H9 (cell line): ENCODE measurements at regions not wholly inside any gene's neighbourhood (a gene's known extent, or its start where the extent isn't known, plus 50 kb on each side); places are given as distances from the start of the nearest gene placed in this dataset.
"Not testable (repeated sequence)": the region's sequence is repeated elsewhere in the genome, so short reads cannot be mapped to it uniquely, and the experiment has no call there.

Source experiments
- DNase-seq: peaks from one replicate; pipeline ENCODE4 v3.0.0-alpha.2; 2017
- H2AFZ ChIP-seq: one replicate; pipeline ENCODE4 v1.6.1; 2013; ENCODE audit warnings: mild to moderate bottlenecking, low read length, control low read depth, moderate library complexity
- H2AK5ac ChIP-seq: 2 replicates; pipeline ENCODE4 v1.6.1; 2013; ENCODE audit warnings: low read length, control low read depth, mixed read lengths; ENCODE audit not compliant: insufficient read length
- H2BK120ac ChIP-seq: one replicate; pipeline ENCODE4 v1.6.1; 2013; ENCODE audit warnings: low read depth, mild to moderate bottlenecking, low read length, control low read depth, inconsistent platforms; ENCODE audit not compliant: poor library complexity, severe bottlenecking
- H2BK12ac ChIP-seq: 2 replicates; pipeline ENCODE4 v1.6.1; 2013; ENCODE audit warnings: low read length, control low read depth, mixed read lengths, low read depth; ENCODE audit not compliant: insufficient read length
- H2BK15ac ChIP-seq: 2 replicates; pipeline ENCODE4 v1.6.1; 2013; ENCODE audit warnings: low read depth, low read length, control low read depth
- H2BK20ac ChIP-seq: one replicate; pipeline ENCODE4 v1.6.1; 2013; ENCODE audit warnings: low read depth, mild to moderate bottlenecking, low read length, control low read depth, inconsistent platforms; ENCODE audit not compliant: poor library complexity, severe bottlenecking
- H2BK5ac ChIP-seq: 2 replicates; pipeline ENCODE4 v1.6.1; 2013; ENCODE audit warnings: low read length, control low read depth, mixed read lengths; ENCODE audit not compliant: insufficient read length
- H3K14ac ChIP-seq: 2 replicates; pipeline ENCODE4 v1.6.1; 2013; ENCODE audit warnings: low read length, control low read depth; ENCODE audit not compliant: insufficient read depth
- H3K18ac ChIP-seq: 2 replicates; pipeline ENCODE4 v1.6.1; 2013; ENCODE audit warnings: low read depth, mild to moderate bottlenecking, mixed read lengths, low read length, control low read depth; ENCODE audit not compliant: insufficient read length
- H3K23ac ChIP-seq: 2 replicates; pipeline ENCODE4 v1.6.1; 2013; ENCODE audit warnings: low read length, control low read depth, mixed read lengths, low read depth; ENCODE audit not compliant: insufficient read length
- H3K23me2 ChIP-seq: 2 replicates; pipeline ENCODE4 v1.6.1; 2013; ENCODE audit warnings: low read depth, mild to moderate bottlenecking, mixed read lengths, low read length, control low read depth; ENCODE audit not compliant: insufficient read length, poor library complexity, severe bottlenecking
- H3K27ac ChIP-seq: 2 replicates; pipeline ENCODE4 v1.5.1; 2013; ENCODE audit warnings: low read length, control low read depth, mixed read lengths, low read depth; ENCODE audit not compliant: insufficient read length
- H3K27me3 ChIP-seq: 2 replicates; pipeline ENCODE4 v1.6.1; 2013; ENCODE audit warnings: low read length, control low read depth, inconsistent platforms; ENCODE audit not compliant: insufficient read depth
- H3K4ac ChIP-seq: 2 replicates; pipeline ENCODE4 v1.6.1; 2013; ENCODE audit warnings: low read depth, mild to moderate bottlenecking, control low read depth, inconsistent platforms, low read length, moderate library complexity
- H3K4me1 ChIP-seq: 2 replicates; pipeline ENCODE4 v1.6.1; 2013; ENCODE audit warnings: low read length, control low read depth, inconsistent platforms; ENCODE audit not compliant: insufficient read depth
- H3K4me2 ChIP-seq: 2 replicates; pipeline ENCODE4 v1.6.1; 2013; ENCODE audit warnings: low read length, control low read depth, mixed read lengths; ENCODE audit not compliant: insufficient read length, insufficient read depth
- H3K56ac ChIP-seq: 2 replicates; pipeline ENCODE4 v1.6.1; 2013; ENCODE audit warnings: low read depth, mild to moderate bottlenecking, mixed read lengths, low read length, control low read depth; ENCODE audit not compliant: insufficient read length
- H3K79me1 ChIP-seq: 2 replicates; pipeline ENCODE4 v1.6.1; 2013; ENCODE audit warnings: low read depth, mild to moderate bottlenecking, moderate library complexity, low read length, control low read depth, inconsistent platforms; ENCODE audit not compliant: insufficient read depth, poor library complexity, severe bottlenecking
- H3K79me2 ChIP-seq: 2 replicates; pipeline ENCODE4 v1.6.1; 2013; ENCODE audit warnings: low read length, control low read depth, inconsistent platforms; ENCODE audit not compliant: insufficient read depth
- H3K9ac ChIP-seq: 2 replicates; pipeline ENCODE4 v1.6.1; 2013; ENCODE audit warnings: low read length, control low read depth, mixed read lengths; ENCODE audit not compliant: insufficient read length; ENCODE audit errors: extremely low read depth
- H3K9me3 ChIP-seq: one replicate; pipeline ENCODE4 v1.6.1; 2013; ENCODE audit warnings: low read depth, low read length, inconsistent platforms; ENCODE audit not compliant: control insufficient read depth
- H3T11ph ChIP-seq: one replicate; pipeline ENCODE4 v1.6.1; 2013; ENCODE audit warnings: mild to moderate bottlenecking, low read length, control low read depth, inconsistent platforms
- H4K20me1 ChIP-seq: one replicate; pipeline ENCODE4 v1.6.1; 2013; ENCODE audit not compliant: control insufficient read depth, insufficient read length, insufficient read depth
- H4K5ac ChIP-seq: 2 replicates; pipeline ENCODE4 v1.6.1; 2013; ENCODE audit warnings: low read depth, mild to moderate bottlenecking, mixed read lengths, low read length, control low read depth; ENCODE audit not compliant: insufficient read length
- H4K8ac ChIP-seq: replicated peaks from 2 replicates; pipeline ENCODE4 v1.6.1; 2013; ENCODE audit warnings: low read length, control low read depth, mixed read lengths, low read depth; ENCODE audit not compliant: insufficient read length
- H4K91ac ChIP-seq: 2 replicates; pipeline ENCODE4 v1.6.1; 2013; ENCODE audit warnings: low read depth, mild to moderate bottlenecking, moderate library complexity, mixed read lengths, low read length, control low read depth; ENCODE audit not compliant: insufficient read length
- H3K27ac Mint-ChIP-seq, 3 experiments: 2 replicates in 2 of 3; 3 replicates in 1 of 3; pipeline ENCODE4 v1.8.0; 2020 to 2021; ENCODE audit warnings: mixed read lengths in 3 of 3, mild to moderate bottlenecking in 1 of 3, moderate library complexity in 1 of 3
- H3K27me3 Mint-ChIP-seq: 2 replicates; pipeline ENCODE4 v1.8.0; 2021; ENCODE audit warnings: low read depth, mild to moderate bottlenecking, moderate library complexity, mixed read lengths
- H3K36me3 Mint-ChIP-seq, 3 experiments: 2 replicates in 2 of 3; 3 replicates in 1 of 3; pipeline ENCODE4 v1.8.0; 2020 to 2021; ENCODE audit warnings: low read depth in 3 of 3, mixed read lengths in 3 of 3; ENCODE audit not compliant: insufficient read depth in 1 of 3
- H3K4me1 Mint-ChIP-seq, 2 experiments: 2 replicates each; pipeline ENCODE4 v1.8.0; 2020; ENCODE audit warnings: mixed read lengths in 2 of 2
- H3K4me3 Mint-ChIP-seq, 2 experiments: 2 replicates in 1 of 2; 3 replicates in 1 of 2; pipeline ENCODE4 v1.8.0; 2020 to 2021; ENCODE audit warnings: mild to moderate bottlenecking in 2 of 2, mixed read lengths in 2 of 2, moderate library complexity in 1 of 2
- H3K9me3 Mint-ChIP-seq, 2 experiments: 2 replicates in 1 of 2; 3 replicates in 1 of 2; pipeline ENCODE4 v1.8.0; 2020; ENCODE audit warnings: mild to moderate bottlenecking in 2 of 2, mixed read lengths in 2 of 2, moderate library complexity in 1 of 2
- WGBS: extraction: QIAGEN DNeasy Blood & Tissue Kit; methylation state at CpG from one replicate; pipeline ENCODE4 v1.1.7; 2013; ENCODE audit warnings: missing lambda C conversion rate, low lambda C conversion rate, mixed read lengths; ENCODE audit not compliant: insufficient read length; ENCODE audit errors: extremely low coverage; 5-methylcytosine and 5-hydroxymethylcytosine counted together
- TF ChIP-seq, protein P1 (sequence below): fragments of 200-600 bp; sonication (generic); conservative IDR thresholded peaks from 3 replicates; pipeline ENCODE4 v1.8.0; 2021; ENCODE audit warnings: antibody characterized with exemption, mild to moderate bottlenecking

DNA sequence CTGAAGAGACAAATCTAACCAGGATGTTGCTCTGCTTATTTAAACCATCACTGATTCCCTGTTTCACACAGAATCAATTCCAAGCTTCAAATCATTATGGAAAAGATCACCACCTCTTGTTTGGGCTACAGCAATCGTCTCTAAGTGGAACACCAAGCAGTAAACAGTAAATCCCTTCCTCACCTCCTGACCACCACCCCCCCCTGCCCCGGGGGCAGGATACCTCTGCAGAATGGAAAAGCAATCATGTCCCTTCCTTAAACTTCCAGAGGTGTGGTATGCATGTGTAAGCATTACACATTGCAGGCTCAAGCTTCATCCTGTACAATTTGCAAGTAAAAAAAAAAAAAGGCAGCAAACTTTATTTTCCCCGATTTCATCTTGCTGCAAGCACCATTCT lies 373.8 kb downstream of the NPIPA8 start:
- no peak overlapping the region for H3K4me3 Mint-ChIP-seq
- H3K9ac ChIP-seq: no peak overlapping the region
- H3T11ph ChIP-seq: no peak overlapping the region
- no peak overlapping the region for H3K18ac ChIP-seq
- no peak overlapping the region for H2AFZ ChIP-seq
- no peak for DNase-seq
- no peaks in the 10 kb centered on the region for H3K9me3 ChIP-seq
- no peak overlapping the region for H3K4me2 ChIP-seq
- H3K4me1 ChIP-seq: no peaks in the 10 kb centered on the region
- H3K27ac Mint-ChIP-seq: peak overlapping the region in 1 of 3 experiments; percentile 38; a peak in 1 of 7 replicates
- TF ChIP-seq, protein P1, sequence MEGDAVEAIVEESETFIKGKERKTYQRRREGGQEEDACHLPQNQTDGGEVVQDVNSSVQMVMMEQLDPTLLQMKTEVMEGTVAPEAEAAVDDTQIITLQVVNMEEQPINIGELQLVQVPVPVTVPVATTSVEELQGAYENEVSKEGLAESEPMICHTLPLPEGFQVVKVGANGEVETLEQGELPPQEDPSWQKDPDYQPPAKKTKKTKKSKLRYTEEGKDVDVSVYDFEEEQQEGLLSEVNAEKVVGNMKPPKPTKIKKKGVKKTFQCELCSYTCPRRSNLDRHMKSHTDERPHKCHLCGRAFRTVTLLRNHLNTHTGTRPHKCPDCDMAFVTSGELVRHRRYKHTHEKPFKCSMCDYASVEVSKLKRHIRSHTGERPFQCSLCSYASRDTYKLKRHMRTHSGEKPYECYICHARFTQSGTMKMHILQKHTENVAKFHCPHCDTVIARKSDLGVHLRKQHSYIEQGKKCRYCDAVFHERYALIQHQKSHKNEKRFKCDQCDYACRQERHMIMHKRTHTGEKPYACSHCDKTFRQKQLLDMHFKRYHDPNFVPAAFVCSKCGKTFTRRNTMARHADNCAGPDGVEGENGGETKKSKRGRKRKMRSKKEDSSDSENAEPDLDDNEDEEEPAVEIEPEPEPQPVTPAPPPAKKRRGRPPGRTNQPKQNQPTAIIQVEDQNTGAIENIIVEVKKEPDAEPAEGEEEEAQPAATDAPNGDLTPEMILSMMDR: no peak
- no peaks in the 10 kb centered on the region for H3K23me2 ChIP-seq
- H3K23ac ChIP-seq: no peak overlapping the region
- no peaks in the 10 kb centered on the region for H3K27me3 ChIP-seq
- H4K5ac ChIP-seq: no peak overlapping the region
- no CpG with 5 or more reads among the region's 3 CpGs for WGBS
- no peak overlapping the region for H2BK5ac ChIP-seq
- H3K14ac ChIP-seq: no peak overlapping the region
- no peaks in the 10 kb centered on the region for H4K20me1 ChIP-seq
- H3K4me1 Mint-ChIP-seq: peaks cover 14 to 15% of the 10 kb centered on the region in 2 experiments
- no peak overlapping the region for H4K8ac ChIP-seq
- no peaks in the 10 kb centered on the region; the same call in none of the 2 replicates for H3K27me3 Mint-ChIP-seq
- H3K27ac ChIP-seq: no peak overlapping the region
- no peak overlapping the region for H2BK12ac ChIP-seq
- H2BK120ac ChIP-seq: no peak overlapping the region
- H2AK5ac ChIP-seq: no peak overlapping the region
- peaks cover 10% of the 10 kb centered on the region in 2 experiments; a peak in 4 of 5 replicates for H3K9me3 Mint-ChIP-seq
- no peak overlapping the region for H3K4ac ChIP-seq
- H3K79me1 ChIP-seq: no peaks in the 10 kb centered on the region
- no peak overlapping the region for H2BK15ac ChIP-seq
- peaks cover 1 to 14% (median 12%) of the 10 kb centered on the region in 3 experiments; a peak in 6 of 7 replicates for H3K36me3 Mint-ChIP-seq
- H3K79me2 ChIP-seq: no peaks in the 10 kb centered on the region
- no peak overlapping the region for H3K56ac ChIP-seq
- H4K91ac ChIP-seq: no peak overlapping the region
- H2BK20ac ChIP-seq: no peak overlapping the region

DNA sequence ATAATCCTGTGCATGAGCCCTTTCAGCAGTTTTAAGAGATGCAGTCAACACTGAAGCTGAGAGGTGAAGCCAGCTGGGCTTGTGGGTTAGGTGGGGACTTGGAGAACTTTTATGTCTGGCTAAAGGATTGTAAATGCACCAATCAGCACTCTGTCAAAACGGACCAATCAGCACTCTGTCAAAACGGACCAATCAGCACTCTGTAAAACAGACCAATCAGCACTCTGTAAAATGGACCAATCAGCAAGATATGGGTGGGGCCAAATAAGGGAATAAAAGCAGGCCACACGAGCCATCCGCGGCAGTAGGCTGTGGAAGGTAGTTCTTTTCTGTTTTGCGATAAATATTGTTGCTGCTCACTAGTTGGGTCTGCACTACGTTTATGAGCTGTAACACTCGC lies 374.7 kb downstream of the NPIPA8 start:
- not testable (repeated sequence) for DNase-seq, H3K27me3 Mint-ChIP-seq, H4K91ac ChIP-seq, H3K27ac Mint-ChIP-seq, H2BK12ac ChIP-seq, H3K79me2 ChIP-seq, H3K79me1 ChIP-seq, H3K9me3 ChIP-seq, H3K14ac ChIP-seq, H3T11ph ChIP-seq, H3K56ac ChIP-seq, H2AFZ ChIP-seq, H3K27me3 ChIP-seq, H4K5ac ChIP-seq, H4K20me1 ChIP-seq, H3K4ac ChIP-seq, H3K18ac ChIP-seq, H3K27ac ChIP-seq, H3K4me2 ChIP-seq, H2BK120ac ChIP-seq, H2BK20ac ChIP-seq, H3K4me1 ChIP-seq, H3K9me3 Mint-ChIP-seq, H2BK5ac ChIP-seq, H2BK15ac ChIP-seq, H3K9ac ChIP-seq, H4K8ac ChIP-seq, H3K23me2 ChIP-seq, H2AK5ac ChIP-seq, H3K23ac ChIP-seq, H3K4me3 Mint-ChIP-seq
- peaks cover 0 to 12% (median 10%) of the 10 kb centered on the region in 3 experiments; a peak in 5 of 7 replicates for H3K36me3 Mint-ChIP-seq
- WGBS: no CpG with 5 or more reads among the region's 8 CpGs
- H3K4me1 Mint-ChIP-seq: peaks cover 14 to 15% of the 10 kb centered on the region in 2 experiments
